NCI-H226 (cell line): ENCODE measurements at regions not wholly inside any gene's neighbourhood (a gene's known extent, or its start where the extent isn't known, plus 50 kb on each side); places are given as distances from the start of the nearest gene placed in this dataset.

Experiments used
- DNase-seq: peaks from one replicate; pipeline ENCODE4 v3.0.0-alpha.2; 2015

DNA sequence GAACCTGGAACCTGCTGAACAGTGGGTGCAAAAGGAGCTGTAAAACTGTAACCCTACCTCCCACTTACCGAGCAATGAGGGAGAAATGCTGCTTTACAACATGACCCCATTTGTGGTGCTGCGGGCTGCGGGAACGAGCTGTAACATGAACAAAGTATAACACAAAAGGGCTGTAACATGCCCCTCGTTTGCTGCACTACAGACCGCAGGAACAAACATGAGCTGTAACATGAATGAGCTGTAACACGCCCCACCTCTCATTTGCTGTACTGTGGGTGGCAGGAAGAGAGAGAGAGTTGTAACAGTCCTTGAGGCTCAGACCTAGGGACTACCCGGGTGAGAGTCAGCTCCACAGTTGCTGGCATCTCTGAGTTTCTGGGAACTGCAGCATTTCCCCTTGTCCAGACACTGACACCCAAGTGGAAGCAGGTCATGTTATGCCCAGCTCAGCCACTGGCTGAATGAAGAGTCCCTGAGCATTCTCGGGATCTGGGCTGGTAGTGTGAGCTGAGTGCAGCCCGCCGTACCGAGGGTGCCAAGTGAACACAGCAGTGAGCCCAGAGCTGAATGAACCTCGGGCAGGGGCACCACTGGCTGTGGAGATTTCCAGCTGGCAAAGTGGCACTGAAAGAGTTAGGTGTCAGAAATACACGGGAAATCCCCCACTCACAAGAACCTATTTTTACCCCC is 1385.3 kb upstream of the SPRY2 start:
- no peak for DNase-seq

DNA sequence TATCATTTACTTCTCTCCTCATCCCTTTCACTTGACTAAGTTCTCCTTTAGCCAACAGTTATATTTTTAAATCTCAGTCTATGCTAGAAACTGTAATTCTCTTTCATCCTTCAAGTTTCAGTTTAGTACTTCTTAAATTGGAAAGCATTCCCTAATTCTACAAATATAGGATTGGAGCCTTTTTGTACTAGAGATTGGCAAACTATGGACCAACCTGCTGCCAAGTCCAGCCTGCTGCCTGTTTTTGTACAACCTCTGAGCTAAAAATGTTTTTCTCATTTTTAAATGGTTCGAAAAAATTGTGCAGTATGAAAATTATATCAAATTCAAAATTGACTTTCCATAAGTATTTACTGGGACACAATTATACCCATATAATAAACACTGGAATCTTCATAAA is 1381.5 kb upstream of the SPRY2 start:
- DNase-seq: no peak

DNA sequence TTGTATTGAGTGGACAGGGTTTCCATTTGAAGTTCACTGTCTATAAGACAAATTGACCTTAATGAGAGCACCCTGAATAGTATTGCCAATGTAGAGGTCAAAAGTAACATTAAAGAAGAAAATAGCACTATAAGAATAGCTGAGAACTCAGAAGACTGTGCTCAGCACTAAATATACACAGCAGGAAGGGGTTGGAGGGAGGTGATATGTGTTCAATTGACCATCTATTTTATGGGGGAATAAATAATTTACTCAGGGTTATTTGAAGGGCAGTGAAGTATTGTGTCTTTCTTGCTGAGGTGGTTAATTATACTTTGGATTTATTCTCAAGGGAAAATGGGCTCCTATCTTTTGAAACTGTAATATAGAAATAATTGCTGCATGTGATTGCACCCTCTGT is 1380.5 kb upstream of the SPRY2 start:
- no peak for DNase-seq

DNA sequence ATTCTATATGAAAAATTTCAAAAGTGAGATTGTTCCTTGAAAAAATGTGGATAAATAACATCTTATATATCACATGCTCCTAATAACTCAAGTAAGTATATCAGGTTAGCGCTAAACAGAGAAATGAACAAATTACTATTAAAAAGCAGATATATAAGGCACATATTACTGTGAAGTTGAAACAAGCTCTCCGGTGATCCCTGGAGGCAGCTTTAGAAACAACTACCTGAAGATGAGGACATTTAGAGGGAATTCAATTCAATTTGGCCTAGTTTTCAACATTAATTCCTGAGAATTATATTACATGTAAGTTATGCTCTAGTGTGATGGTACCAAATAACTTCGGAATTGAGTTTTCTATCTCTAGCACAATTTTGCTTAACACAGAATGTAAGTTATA is 1373.6 kb upstream of the SPRY2 start:
- DNase-seq: no peak

DNA sequence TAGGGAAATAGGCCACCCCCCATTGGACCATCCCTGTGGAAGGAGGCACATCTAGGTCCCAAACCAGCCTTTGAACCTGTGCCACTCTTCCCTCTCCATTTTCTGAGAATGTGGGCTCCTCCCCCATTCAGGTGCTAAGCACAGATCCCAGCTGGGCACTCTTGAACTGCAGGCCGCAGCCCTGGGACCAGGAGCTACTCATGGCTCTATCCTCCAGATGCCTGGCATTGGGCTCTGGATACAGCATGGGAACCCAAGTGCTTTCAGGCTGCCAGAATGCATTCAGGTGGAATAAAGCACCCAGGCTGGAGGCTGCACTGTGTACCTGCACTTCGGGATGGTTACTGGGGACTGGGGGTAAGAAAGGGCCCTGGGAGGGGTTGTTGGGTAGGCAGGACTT is 1372.3 kb upstream of the SPRY2 start:
- DNase-seq: no peak

DNA sequence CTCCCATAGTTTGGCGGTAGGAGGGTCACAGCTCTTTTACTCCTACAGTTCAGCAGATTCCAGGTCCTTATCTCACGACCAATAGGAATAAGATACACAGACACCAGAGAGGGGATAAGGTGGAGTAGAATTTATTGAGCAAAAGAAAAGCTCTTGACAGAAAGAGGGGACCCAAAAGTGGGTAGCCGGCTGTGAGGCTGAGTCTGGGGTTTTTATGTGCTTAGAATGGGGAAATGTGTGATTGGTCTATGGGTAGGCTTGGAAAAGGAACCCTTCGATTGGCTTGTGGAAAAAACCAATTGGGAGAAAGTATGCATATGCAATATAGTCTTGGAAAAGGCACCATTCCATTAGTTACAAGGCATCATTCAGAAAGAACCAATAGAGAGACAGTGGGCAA is 1356.9 kb upstream of the SPRY2 start:
- DNase-seq: no peak

DNA sequence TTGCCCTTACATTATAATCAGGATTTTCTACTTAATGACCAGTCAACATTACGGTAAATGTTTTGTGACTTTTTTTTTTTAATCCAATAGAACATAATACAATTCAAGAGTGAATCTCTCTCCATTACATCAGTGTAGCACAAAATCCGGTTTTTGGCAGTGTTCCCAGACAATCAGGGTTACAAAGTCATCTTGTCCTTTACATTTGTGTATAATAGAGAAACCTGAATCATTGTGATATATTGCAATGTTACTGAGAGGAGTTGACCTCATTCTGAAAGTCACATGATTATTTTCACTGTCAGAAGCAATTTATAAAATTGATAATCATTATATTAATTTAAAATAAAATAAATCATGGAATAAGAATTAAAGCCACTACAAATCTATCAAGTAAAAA is 1346.0 kb upstream of the SPRY2 start:
- DNase-seq: no peak

DNA sequence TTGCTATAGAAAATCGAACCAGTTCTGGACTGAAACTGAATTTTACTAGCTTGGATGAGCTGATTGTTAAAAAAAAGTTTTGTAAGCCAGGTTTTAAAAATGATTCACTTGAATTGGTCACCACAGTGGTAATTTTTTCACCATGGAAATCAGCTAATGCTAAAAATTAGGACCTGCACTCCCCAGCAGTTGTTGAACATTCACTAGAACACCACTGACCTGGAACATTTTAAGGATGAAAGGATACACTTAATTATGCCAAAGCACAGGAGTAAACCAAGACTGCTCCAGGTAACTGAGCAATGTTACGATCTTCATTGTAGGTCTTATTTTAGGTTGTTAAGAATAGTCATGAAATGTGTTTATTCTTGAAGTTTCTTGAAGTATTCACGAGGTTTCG is 1342.6 kb upstream of the SPRY2 start:
- DNase-seq: no peak

DNA sequence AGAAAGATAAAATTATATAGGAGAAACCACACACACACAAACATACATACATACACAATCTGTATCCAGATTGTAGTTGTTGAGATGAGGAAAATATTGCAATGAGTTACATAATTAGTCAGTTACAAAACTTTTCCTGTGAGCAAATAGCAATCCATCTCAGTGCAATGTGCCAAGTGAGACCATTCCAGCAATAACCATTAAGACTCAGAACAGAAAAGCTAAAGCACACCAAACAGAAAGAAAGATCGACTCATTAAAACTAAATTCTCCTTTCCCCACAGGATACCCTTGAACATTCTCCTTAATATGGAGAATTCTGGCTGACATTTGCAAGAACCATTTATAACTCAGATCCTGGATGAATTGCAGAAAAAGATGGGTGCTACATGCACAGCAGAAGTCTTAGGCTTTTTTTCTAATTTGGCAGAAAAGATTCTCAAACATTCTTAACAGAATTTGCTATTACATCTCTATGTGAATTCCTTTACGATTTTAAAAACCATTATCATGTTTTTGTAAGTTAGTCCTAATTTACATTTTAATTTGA is 1341.2 kb upstream of the SPRY2 start:
- DNase-seq: no peak

DNA sequence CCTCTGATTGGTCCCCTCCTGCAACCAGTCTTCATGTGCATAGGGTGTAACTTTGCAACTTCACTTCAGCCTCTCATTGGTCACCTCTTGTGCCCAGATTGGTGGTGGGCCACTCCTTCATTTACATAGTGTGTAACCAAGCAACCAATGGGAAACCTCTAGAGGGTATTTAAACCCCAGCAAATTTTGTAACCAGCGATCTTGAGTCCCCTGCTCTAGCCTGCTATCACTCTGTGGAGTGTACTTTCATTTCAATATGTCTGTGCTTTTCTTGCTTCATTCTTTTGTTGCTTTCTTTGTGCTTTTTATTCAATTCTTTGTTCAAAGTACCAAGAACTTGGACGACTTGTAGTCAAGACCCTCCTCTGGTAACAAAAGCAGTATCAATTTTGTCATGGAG is 1336.9 kb upstream of the SPRY2 start:
- DNase-seq: no peak

DNA sequence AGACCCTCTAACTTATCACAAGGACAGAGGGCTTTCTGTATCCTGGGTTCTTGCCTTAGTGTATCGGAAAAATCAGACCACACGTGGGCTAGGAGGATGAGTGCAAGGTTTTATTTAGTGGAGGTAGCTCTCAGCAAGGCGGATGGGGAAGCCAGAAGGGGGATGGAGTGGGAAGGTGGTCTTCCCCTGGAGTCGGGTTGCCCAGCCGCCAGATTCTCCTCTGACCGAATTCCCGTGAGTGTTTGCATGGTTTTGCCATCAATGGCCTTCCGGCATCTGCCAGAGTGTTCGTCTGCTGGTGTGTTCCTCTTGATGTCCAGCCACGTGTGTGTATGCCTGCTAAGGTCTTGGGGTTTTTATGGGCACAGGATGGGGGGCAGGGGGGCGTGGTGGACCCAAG is 1335.1 kb upstream of the SPRY2 start:
- no peak for DNase-seq

DNA sequence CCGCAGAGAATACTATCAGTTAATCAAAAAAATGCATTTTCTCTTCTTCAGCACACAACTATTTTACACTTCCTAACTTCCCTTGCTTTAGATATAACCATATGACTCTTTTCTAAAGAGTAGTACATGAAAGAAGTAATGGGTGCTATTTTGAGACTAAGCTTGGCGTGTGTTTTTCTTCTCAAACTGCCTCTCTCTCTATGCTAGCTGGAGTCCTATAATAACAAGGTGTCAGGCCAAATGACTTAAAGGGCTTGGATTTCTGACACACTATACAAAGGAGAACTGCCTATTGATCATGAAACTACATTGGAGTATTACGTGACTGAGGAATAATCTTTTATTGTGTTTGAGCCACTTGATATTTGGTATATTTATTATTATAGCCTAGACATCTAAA is 1330.1 kb upstream of the SPRY2 start:
- no peak for DNase-seq

DNA sequence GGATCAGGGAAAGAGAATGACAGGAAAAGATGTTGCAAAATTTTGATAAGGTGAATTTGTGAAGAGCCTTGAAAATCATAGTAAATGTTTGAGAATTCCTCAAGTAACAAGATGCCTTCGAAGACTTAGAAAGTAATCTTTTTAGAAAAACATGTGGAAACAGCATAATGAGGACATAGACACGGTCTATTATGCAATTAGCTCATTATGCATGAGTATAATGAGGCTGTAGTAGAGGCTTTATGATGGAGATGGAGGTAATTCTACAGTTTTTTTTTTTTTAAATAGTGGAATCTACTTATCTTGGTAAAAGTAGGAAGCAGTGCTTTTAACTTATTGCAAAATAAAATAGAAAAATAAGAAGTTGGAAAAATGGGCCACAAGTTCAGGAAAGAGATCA is 1329.1 kb upstream of the SPRY2 start:
- DNase-seq: no peak

DNA sequence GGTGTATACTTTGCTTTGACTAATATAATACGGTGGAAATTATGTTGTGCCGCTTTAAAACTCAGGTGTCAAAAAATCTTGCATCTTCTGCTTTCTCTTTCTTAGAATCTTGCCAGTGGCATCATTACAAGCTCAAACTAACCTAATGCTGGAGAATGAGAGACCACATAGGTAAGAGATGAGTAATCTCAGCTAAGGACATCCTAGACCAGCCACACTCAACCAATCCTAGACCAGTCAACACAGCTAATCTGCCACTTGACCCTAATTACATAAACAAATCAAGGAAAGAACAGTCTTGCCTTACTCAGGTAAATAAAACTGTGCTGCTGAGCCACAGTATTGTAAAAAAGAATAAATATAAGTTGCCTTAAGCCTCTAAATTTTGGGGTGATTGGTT is 1323.9 kb upstream of the SPRY2 start:
- no peak for DNase-seq

DNA sequence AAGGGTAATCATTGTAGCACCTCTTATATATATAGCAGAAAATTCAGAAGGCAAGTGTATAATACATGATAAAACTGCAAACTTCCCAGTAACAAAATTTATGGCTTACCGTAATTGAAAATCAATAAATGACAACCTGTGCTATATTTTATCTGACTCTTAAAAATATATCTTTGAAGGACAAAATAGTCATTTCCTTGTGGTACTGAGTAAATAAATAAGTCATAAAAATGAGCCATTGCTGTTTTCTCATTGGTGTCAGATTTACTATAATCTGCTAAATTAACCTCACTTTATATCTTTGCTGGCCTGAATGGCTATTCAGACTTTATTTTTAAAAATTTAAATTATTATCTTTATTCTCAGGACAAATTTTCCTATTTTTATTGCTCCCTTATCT is 1319.1 kb upstream of the SPRY2 start:
- DNase-seq: no peak

DNA sequence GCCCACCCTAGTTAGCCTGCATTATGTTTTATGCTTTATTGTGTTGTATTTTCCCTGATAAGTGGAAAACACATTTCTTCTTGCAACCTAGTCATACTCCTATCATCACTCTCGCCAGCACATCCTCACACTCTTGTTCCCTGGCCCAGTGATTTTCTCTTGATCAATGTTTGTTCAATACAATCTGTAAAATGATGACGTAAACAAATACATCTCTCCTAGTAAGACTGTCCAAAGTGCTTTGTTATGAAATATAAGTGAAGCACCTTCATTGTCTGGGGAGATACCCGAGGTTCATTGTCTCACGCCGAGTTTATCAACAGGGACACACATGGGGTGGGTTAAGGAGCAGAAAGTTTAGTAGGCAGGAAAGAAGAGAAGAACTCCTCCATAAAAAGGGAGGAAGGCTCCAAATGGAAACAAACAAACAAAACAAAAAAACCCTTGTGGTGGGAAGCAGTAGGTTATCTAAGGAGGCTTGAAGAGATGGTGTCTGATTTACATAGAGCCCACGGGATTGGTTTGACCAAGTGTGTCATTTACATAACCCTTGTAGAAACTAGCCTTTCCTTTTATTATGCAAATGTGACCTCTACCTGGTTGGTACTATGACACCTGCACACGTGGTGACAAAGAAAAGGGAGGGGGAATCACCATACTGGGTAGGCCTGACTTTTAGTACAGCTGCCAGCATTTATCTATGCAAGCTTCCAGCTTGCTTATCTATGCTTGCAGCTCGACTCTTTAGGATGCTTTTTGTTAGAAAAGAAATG is 1317.9 kb upstream of the SPRY2 start:
- DNase-seq: no peak

DNA sequence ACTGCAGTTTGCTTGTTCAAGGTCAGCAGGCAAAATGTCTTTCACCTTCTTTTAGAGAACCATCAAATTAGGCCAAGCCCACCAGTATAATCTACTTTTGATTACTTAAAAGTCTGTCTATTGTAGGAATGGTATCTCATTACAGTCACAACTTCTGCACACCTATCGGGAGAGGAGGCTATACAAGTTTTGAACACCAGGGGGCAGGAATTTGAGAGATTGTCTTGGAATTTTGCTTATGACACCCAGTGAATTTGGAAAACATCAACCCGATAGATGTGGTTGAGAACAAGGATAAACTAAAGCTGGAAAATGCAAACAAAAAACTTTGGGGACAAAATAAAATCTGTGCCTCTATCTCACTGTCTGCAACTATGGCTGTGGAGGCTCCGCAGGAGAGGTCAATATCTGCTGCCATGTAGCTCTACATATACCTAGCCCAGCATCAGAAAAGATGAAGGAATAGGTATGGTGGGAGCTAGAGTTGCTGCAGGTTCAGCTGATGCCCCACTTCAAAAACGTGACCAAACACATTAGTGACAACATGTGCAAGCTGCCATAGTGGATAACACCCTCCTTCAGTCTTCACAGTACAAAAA is 1299.2 kb upstream of the SPRY2 start:
- no peak for DNase-seq

DNA sequence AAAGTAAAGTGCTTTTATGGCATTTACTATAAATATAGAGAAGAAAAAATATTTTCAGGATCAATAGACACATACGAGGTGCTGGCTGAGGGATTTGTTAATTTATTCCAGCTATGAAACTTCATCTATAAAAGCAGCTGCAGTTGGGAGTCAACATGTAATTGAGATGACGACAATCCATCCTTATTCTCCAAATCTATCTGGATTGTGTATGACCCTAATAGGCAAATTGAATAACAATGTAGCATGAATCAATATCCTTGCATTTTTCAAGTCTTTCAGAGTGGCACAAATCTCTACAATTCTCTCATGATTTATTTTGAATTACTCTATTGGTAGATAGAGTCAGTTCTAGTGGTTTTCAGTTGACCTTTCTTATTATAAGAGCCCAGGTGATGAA is 1296.5 kb upstream of the SPRY2 start:
- DNase-seq: no peak

DNA sequence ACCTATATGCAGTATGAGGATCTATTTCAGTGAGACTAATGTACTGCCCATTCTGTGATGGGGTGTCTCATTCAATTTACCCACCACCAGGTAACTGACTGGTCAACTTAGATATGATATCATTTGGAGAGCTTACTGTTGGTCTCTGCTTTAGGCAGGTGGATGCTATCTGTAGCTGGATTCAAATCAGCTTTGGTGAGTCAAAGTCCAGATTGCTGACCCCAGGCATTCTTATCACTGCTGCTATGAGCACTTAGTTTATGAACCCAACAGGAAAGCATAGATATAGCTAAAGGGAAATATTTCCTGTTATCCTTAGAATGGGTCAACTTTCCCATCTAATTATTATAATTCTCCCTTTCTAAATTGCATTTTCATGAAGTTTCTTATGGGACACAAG is 1295.2 kb upstream of the SPRY2 start:
- no peak for DNase-seq

DNA sequence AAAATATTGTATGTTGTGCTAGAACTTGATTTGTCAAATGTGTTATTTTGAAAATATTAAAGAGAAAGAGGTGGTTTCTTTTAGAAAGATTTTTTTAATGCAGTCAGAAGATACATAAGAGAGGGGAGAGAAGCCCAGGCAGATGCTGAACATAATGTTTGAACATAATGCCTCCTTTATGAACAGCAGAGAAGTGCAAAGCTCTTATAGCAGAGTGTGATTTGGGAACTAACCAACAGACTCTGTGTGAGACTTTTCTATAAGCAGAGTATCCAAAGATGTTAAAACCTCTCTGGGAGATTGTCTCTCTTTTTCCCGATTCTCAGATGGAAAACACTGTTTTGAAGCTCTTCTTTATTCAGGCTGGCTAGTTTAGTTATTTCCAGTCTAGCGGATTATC is 1274.1 kb upstream of the SPRY2 start:
- no peak for DNase-seq

DNA sequence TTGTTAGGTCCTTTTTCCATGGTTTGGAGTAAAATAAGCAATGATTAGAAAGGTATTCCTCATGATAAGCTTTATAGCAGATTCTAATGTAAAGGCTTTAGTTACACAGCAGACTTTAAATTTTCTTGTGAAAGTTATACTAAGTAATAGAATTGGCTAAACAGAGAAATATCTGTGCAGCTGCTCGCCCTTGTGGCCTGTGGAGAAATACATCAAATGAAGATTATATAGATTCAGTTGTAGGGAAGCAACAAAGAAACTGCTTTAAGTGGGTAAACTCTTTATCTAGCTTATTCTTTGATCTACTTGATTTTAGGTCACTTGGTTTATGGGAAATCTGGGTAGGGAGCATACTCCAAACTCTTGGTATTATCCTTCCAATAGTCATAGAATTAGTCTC is 1269.7 kb upstream of the SPRY2 start:
- DNase-seq: no peak

DNA sequence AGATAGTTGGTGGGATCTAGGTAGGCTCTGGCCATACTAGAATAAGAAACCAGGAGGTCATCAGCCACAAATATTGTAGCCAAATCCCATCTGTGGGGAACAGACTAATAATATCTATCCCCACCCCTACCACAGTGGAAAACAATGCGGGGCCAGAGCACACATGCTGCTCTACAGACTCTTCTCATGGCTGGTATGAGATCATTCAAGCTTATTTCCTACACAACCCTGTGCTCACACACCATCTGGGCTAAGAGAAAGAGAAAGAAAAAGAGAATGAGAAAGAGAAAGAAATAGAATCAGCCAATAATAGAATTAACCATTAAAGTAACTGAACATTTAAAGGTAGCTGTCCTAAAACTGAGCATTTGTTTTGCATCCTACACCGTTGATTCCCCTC is 1268.4 kb upstream of the SPRY2 start:
- DNase-seq: no peak

DNA sequence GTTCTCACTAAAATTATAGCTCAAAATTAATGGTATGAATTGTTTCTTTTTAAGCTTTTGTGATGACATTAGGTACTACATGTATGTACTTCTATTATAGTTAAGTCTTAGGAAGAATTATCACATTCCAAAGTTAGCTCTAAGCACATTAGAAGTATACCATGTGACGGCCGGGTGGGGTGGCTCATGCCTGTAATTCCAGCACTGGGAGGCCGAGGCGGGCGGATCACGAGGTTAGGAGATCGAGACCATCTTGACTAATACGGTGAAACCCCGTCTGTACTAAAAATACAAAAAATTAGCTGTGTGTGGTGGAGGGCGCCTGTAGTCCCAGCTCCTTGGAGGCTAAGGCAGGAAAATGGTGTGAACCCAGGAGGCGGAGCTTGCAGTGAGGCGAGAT is 1265.1 kb upstream of the SPRY2 start:
- DNase-seq: no peak

DNA sequence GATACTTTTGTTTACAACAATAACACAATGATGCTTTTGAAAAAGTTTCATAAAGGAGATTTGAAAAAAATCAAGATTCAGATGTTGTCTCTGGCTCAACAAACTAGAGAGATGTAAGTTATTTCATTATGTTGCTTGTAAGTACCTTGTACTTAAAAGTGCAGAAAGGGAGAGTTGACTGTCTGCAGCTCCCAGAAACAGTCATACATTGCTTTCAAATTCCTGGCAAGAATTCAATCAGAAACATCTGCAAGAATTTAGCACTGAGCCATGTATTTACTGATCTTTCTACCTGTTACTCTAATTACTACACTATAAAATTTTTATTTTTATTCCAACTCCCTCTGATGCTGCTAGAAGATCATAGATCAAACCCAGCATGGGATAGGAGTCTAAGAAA is 1261.3 kb upstream of the SPRY2 start:
- DNase-seq: no peak
